Caki2 (cell line): ENCODE measurements at regions not wholly inside any gene's neighbourhood (a gene's known extent, or its start where the extent isn't known, plus 50 kb on each side); places are given as distances from the start of the nearest gene placed in this dataset.
"Not testable (repeated sequence)": the region's sequence is repeated elsewhere in the genome, so short reads cannot be mapped to it uniquely, and the experiment has no call there.

Source experiments
- DNase-seq: peaks from one replicate; pipeline ENCODE4 v3.0.0-alpha.2; 2015; ENCODE audit warnings: low read depth
- in situ Hi-C: cut with HindIII; loops from 2 replicates; pipeline ENCODE4 v1.10.0; 2016; ENCODE audit warnings: low sequenced_read_pairs, low pct_unique_long_range_greater_than_20kb, mixed read lengths

GRCh38 chr3:95460274-95460673 lies 1354.1 kb upstream of the EPHA6 start:
- in situ Hi-C loops = no loop called here
- DNase-seq = no peak

GRCh38 chr3:95462161-95462560 lies 1352.2 kb upstream of the EPHA6 start:
- in situ Hi-C loops = no loop called here
- DNase-seq = no peak

GRCh38 chr3:95464346-95464745 lies 1350.0 kb upstream of the EPHA6 start:
- DNase-seq = no peak
- in situ Hi-C loops = no loop called here

- in situ Hi-C loops = no loop called here
Measured at GRCh38 chr3:95468331-95468730, 1346.1 kb upstream of the EPHA6 start.

GRCh38 chr3:95474338-95474737 lies 1340.1 kb upstream of the EPHA6 start:
- in situ Hi-C loops = no loop called here
- no peak for DNase-seq

More at GRCh38 chr3:95468331-95468730, 1346.1 kb upstream of the EPHA6 start:
- no peak for DNase-seq

- in situ Hi-C loops = no loop called here
- no peak for DNase-seq
Measured at GRCh38 chr3:95476534-95476933, 1337.9 kb upstream of the EPHA6 start.

- no peak for DNase-seq
- in situ Hi-C loops = no loop called here
Measured at GRCh38 chr3:95506174-95506573, 1308.2 kb upstream of the EPHA6 start.

GRCh38 chr3:95508124-95508523 lies 1306.3 kb upstream of the EPHA6 start:
- no peak for DNase-seq
- in situ Hi-C loops = no loop called here

- no peak for DNase-seq
- in situ Hi-C loops = no loop called here
Measured at GRCh38 chr3:95511828-95512227, 1302.6 kb upstream of the EPHA6 start.

- in situ Hi-C loops = no loop called here
- DNase-seq = no peak
Measured at GRCh38 chr3:95514260-95514659, 1300.1 kb upstream of the EPHA6 start.

- in situ Hi-C loops = no loop called here
- no peak for DNase-seq
Measured at GRCh38 chr3:95521396-95521795, 1293.0 kb upstream of the EPHA6 start.

- DNase-seq = no peak
- in situ Hi-C loops = no loop called here
Measured at GRCh38 chr3:95522449-95522848, 1291.9 kb upstream of the EPHA6 start.

- in situ Hi-C loops = no loop called here
- no peak for DNase-seq
Measured at GRCh38 chr3:95539950-95540483, 1274.4 kb upstream of the EPHA6 start.

GRCh38 chr3:95565502-95565901 lies 1248.9 kb upstream of the EPHA6 start:
- in situ Hi-C loops = no loop called here
- no peak for DNase-seq

- DNase-seq = no peak
- in situ Hi-C loops = no loop called here
Measured at GRCh38 chr3:95567346-95567745, 1247.0 kb upstream of the EPHA6 start.

- no peak for DNase-seq
- in situ Hi-C loops = no loop called here
Measured at GRCh38 chr3:95586754-95587153, 1227.6 kb upstream of the EPHA6 start.

- in situ Hi-C loops, DNase-seq: not testable (repeated sequence)
Measured at GRCh38 chr3:95587641-95588040, 1226.8 kb upstream of the EPHA6 start.

GRCh38 chr3:95588473-95588872 lies 1225.9 kb upstream of the EPHA6 start:
- in situ Hi-C loops = no loop called here
- no peak for DNase-seq

GRCh38 chr3:95595416-95596075 lies 1218.8 kb upstream of the EPHA6 start:
- in situ Hi-C loops = no loop called here
- no peak for DNase-seq

GRCh38 chr3:95607926-95608325 lies 1206.5 kb upstream of the EPHA6 start:
- DNase-seq = no peak
- in situ Hi-C loops = no loop called here
